ENCODE measurements at regions not wholly inside any gene's neighbourhood (a gene's known extent, or its start where the extent isn't known, plus 50 kb on each side); places are given as distances from the start of the nearest gene placed in this dataset.
A peak's percentile ranks its signal among the peaks of the same experiment; 100 is the strongest.

GRCh38 chr6:90413396-90413795, 116.8 kb upstream of the BACH2 start:
- ATAC-seq (peak in 1 of 8 donors; percentile 19), DNase-seq (no peak)
- TF ChIP-seq, protein P1, sequence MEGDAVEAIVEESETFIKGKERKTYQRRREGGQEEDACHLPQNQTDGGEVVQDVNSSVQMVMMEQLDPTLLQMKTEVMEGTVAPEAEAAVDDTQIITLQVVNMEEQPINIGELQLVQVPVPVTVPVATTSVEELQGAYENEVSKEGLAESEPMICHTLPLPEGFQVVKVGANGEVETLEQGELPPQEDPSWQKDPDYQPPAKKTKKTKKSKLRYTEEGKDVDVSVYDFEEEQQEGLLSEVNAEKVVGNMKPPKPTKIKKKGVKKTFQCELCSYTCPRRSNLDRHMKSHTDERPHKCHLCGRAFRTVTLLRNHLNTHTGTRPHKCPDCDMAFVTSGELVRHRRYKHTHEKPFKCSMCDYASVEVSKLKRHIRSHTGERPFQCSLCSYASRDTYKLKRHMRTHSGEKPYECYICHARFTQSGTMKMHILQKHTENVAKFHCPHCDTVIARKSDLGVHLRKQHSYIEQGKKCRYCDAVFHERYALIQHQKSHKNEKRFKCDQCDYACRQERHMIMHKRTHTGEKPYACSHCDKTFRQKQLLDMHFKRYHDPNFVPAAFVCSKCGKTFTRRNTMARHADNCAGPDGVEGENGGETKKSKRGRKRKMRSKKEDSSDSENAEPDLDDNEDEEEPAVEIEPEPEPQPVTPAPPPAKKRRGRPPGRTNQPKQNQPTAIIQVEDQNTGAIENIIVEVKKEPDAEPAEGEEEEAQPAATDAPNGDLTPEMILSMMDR (IDR thresholded peaks at IDR 0.05), result no peak
- Histone ChIP-seq H3K4me1 (peaks cover 0 to 16% (median 8%) of the 10 kb centered on the region in 9 donors), H3K9me3 (no peaks in the 10 kb centered on the region), H3K27ac (peak overlapping the region in 1 of 10 donors; percentile 17), H3K4me3 (peak overlapping the region in 7 of 10 donors; percentile 12 to 42 (median 38)), H3K27me3 (no peaks in the 10 kb centered on the region), H3K36me3 (no peaks in the 10 kb centered on the region)
- WGBS, 2 donors, result 41 to 46% methylated on average over 14 of the region's 14 CpGs
- intact Hi-C loops (cut with DNase I), result no loop called here

DNA sequence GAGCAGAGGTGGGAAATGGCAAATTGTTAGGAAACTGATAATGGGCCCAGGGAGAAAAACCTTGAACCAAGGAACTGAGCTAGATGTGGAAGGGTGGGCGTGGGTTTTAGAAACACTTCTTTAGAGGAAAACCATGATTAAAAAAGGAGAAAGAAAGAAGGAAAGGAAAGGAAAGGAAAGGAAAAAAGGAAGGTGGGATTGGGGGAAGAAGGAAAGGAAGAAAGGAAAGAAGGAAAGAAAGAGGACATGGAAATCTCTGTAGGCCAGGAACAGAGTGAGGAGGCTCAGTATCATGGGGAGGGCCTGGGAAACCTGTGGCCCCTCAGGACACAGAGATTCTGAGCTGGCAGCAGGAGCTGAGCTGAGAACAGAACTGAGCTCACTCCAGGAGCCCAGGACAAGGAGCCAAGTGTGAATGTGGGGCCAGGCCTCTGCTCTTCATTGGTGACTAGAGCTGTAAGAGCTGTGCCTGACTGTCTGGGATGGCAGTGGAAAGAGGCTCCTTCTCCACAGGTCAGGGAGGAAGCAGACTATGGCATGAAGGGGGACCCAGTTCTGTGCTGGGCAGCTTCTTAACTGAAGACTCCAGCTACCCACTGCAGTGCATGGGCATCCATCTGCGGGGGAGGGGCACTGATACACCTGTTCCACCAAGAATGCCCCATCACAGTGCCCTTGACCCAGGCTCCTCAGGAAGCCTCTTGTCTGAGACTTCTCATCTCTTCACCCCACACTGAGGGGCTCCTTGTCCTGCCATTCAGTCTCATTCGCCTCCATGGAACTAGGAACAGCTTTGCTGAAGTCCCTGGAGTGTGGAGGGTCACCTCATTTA, 116.1 kb upstream of the BACH2 start:
- TF ChIP-seq, protein P1 (IDR thresholded peaks at IDR 0.05), result no peak
- DNase-seq, result no peak
- no peaks in the 10 kb centered on the region for H3K36me3 ChIP-seq
- 61 to 65% methylated on average over 3 of the region's 3 CpGs for WGBS, 2 donors
- H3K9me3 ChIP-seq, result no peaks in the 10 kb centered on the region
- peak overlapping the region in 1 of 10 donors; percentile 17 for H3K27ac ChIP-seq
- ATAC-seq, result no peak
- intact Hi-C loops (cut with DNase I), result no loop called here
- H3K4me1 ChIP-seq, result peaks cover 0 to 16% (median 8%) of the 10 kb centered on the region in 9 donors
- no peak overlapping the region for H3K4me3 ChIP-seq
- no peaks in the 10 kb centered on the region for H3K27me3 ChIP-seq

DNA sequence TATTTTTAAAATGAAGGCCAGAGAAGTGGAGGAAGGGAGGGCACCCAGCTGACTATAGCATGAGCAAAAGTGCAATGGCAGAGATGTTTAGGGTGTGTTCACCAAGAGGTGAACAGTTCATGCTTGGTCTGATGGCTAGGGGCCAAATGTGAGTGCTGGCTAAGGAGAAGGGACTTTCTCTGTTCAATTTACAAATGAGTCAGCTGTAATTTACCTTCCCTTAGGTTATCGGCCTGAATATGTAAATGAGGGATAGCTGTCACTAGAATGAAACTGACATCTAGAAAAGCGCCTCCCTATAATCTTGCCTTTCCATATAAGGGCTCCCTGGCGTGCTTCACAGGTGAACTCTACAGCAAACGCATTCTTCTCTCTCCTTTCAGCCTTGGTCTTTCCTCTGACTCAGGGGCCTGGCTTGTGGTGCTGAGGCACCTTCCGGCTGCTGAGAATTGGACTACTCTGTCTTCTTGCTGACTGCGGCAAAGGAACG, 114.7 kb upstream of the BACH2 start:
- Histone ChIP-seq H3K4me1 (peaks cover 0 to 11% (median 7%) of the 10 kb centered on the region in 9 donors), H3K4me3 (no peak overlapping the region), H3K9me3 (no peaks in the 10 kb centered on the region), H3K36me3 (no peaks in the 10 kb centered on the region), H3K27ac (no peak overlapping the region), H3K27me3 (no peaks in the 10 kb centered on the region)
- WGBS, 2 donors, result 93 to 94% methylated on average over 7 of the region's 7 CpGs
- no peak for DNase-seq
- intact Hi-C loops (cut with DNase I), result no loop called here
- ATAC-seq, result no peak
- TF ChIP-seq, protein P1 (IDR thresholded peaks at IDR 0.05), result no peak

- TF ChIP-seq, protein P1 (IDR thresholded peaks at IDR 0.05), result no peak
- Histone ChIP-seq H3K36me3 (no peaks in the 10 kb centered on the region), H3K4me3 (no peak overlapping the region), H3K9me3 (no peaks in the 10 kb centered on the region), H3K27ac (no peak overlapping the region), H3K4me1 (peaks cover 0 to 11% (median 7%) of the 10 kb centered on the region in 9 donors), H3K27me3 (no peaks in the 10 kb centered on the region)
- 51 to 100% methylated on average over 1 of the region's 1 CpG for WGBS, 2 donors
- ATAC-seq, result no peak
- DNase-seq, result no peak
- intact Hi-C loops (cut with DNase I), result no loop called here
Observed at GRCh38 chr6:90409700-90410099, 113.1 kb upstream of the BACH2 start.
